CD14-positive monocyte (primary cell): ENCODE measurements at regions not wholly inside any gene's neighbourhood (a gene's known extent, or its start where the extent isn't known, plus 50 kb on each side); places are given as distances from the start of the nearest gene placed in this dataset.

Source experiments
- DNase-seq, 3 donors: peaks; one replicate each; pipeline ENCODE4 v3.0.0-alpha.2; 2011 to 2022
- H2AFZ ChIP-seq: 2 replicates; pipeline ENCODE4 v1.6.0; 2012; ENCODE audit warnings: mild to moderate bottlenecking, low read depth, low read length, inconsistent platforms; ENCODE audit not compliant: insufficient read depth, poor library complexity, severe bottlenecking
- H3K27ac ChIP-seq, 2 donors: 1 replicate in 1 of 2; 2 replicates in 1 of 2; pipeline ENCODE4 v1.5.1; 2012 to 2013; ENCODE audit warnings: low read length in 2 of 2, control low read depth in 1 of 2, inconsistent platforms in 1 of 2, low read depth in 1 of 2, mild to moderate bottlenecking in 1 of 2
- H3K27me3 ChIP-seq, 2 donors: one replicate each; pipeline versions ENCODE4 v1.6.0 to v1.6.1; 2011 to 2013; ENCODE audit warnings: low read length in 2 of 2; ENCODE audit not compliant: control insufficient read depth in 2 of 2, insufficient read depth in 2 of 2
- H3K36me3 ChIP-seq, 2 donors: replicated peaks in 1 of 2; 1 replicate in 1 of 2; 2 replicates in 1 of 2; pipeline versions ENCODE4 v1.5.1 to v1.6.1; 2012 to 2013; ENCODE audit warnings: low read length in 2 of 2, control low read depth in 1 of 2, inconsistent platforms in 1 of 2, mild to moderate bottlenecking in 1 of 2; ENCODE audit not compliant: insufficient read depth in 2 of 2, control insufficient read depth in 1 of 2
- H3K4me1 ChIP-seq, 2 donors: 1 replicate in 1 of 2; 2 replicates in 1 of 2; pipeline versions ENCODE4 v1.5.1 to v1.6.1; 2012 to 2013; ENCODE audit warnings: low read length in 2 of 2, control low read depth in 1 of 2, inconsistent platforms in 1 of 2, mild to moderate bottlenecking in 1 of 2, moderate library complexity in 1 of 2; ENCODE audit not compliant: insufficient read depth in 2 of 2, control insufficient read depth in 1 of 2
- H3K4me2 ChIP-seq: replicated peaks from 2 replicates; pipeline ENCODE3; 2012; ENCODE audit warnings: low read length, moderate library complexity, mild to moderate bottlenecking; ENCODE audit not compliant: poor library complexity, severe bottlenecking; ENCODE audit errors: extremely low read depth
- H3K4me3 ChIP-seq, 3 experiments: fragments of 200-600 bp in 1 of 3; sonication (generic) in 1 of 3; replicated peaks in 1 of 3; 1 replicate in 2 of 3; 2 replicates in 1 of 3; pipeline ENCODE4 v1.5.1; 2011 to 2013; ENCODE audit warnings: low read length in 3 of 3, mild to moderate bottlenecking in 3 of 3, control low read depth in 2 of 3, low read depth in 2 of 3, inconsistent platforms in 1 of 3, moderate library complexity in 1 of 3
- H3K79me2 ChIP-seq: 2 replicates; pipeline ENCODE4 v1.6.0; 2012; ENCODE audit warnings: mild to moderate bottlenecking, control low read depth, inconsistent platforms, low read length, moderate library complexity; ENCODE audit not compliant: insufficient read depth
- H3K9ac ChIP-seq: 2 replicates; pipeline ENCODE4 v1.6.0; 2017; ENCODE audit warnings: low read length, mild to moderate bottlenecking; ENCODE audit not compliant: insufficient read depth, poor library complexity, severe bottlenecking
- H3K9me3 ChIP-seq, 2 donors: replicated peaks in 1 of 2; 1 replicate in 1 of 2; 2 replicates in 1 of 2; pipeline versions ENCODE4 v1.5.1 to v1.6.1; 2012 to 2013; ENCODE audit warnings: low read length in 2 of 2, control low read depth in 1 of 2; ENCODE audit not compliant: control insufficient read depth in 1 of 2, insufficient read depth in 1 of 2
- H4K20me1 ChIP-seq: 2 replicates; pipeline ENCODE4 v1.6.0; 2012; ENCODE audit warnings: mild to moderate bottlenecking, low read length, control low read depth, moderate library complexity; ENCODE audit not compliant: insufficient read depth
- H3K27ac Mint-ChIP-seq, 7 donors: one replicate each; pipeline ENCODE4 v1.8.0; 2020; ENCODE audit warnings: mild to moderate bottlenecking in 7 of 7, mixed read lengths in 7 of 7, moderate library complexity in 6 of 7, inconsistent platforms in 2 of 7
- H3K27me3 Mint-ChIP-seq, 3 donors: one replicate each; pipeline ENCODE4 v1.8.0; 2021 to 2022; ENCODE audit warnings: low read depth in 3 of 3, mild to moderate bottlenecking in 3 of 3, mixed read lengths in 3 of 3, moderate library complexity in 3 of 3, inconsistent platforms in 1 of 3
- H3K36me3 Mint-ChIP-seq, 2 donors: one replicate each; pipeline ENCODE4 v1.8.0; 2020; ENCODE audit warnings: mixed read lengths in 2 of 2, inconsistent platforms in 1 of 2, mild to moderate bottlenecking in 1 of 2
- H3K4me1 Mint-ChIP-seq: one replicate; pipeline ENCODE4 v1.8.0; 2020; ENCODE audit warnings: mild to moderate bottlenecking, mixed read lengths
- H3K4me3 Mint-ChIP-seq, 2 donors: one replicate each; pipeline ENCODE4 v1.8.0; 2020; ENCODE audit warnings: mild to moderate bottlenecking in 2 of 2, mixed read lengths in 2 of 2, moderate library complexity in 1 of 2
- H3K9me3 Mint-ChIP-seq, 7 donors: one replicate each; pipeline ENCODE4 v1.8.0; 2020 to 2022; ENCODE audit warnings: mixed read lengths in 7 of 7, mild to moderate bottlenecking in 6 of 7, moderate library complexity in 6 of 7, inconsistent platforms in 2 of 7
- CTCF ChIP-seq: fragments of 200-600 bp; IDR thresholded peaks from one replicate; pipeline ENCODE4 v1.8.0; 2022; ENCODE audit warnings: antibody characterized with exemption, mild to moderate bottlenecking
- whole genome bisulfite sequencing: methylation state at CpG from one replicate; pipeline ENCODE4 v1.1.5; 2013; ENCODE audit warnings: missing lambda C conversion rate; ENCODE audit not compliant: insufficient coverage; 5-methylcytosine and 5-hydroxymethylcytosine counted together
- intact Hi-C, 2 donors: fragments of 100-400 bp; cut with micrococcal nuclease; formaldehyde crosslinking; loops; one replicate each; pipeline versions ENCODE4 v1.15.0 to v1.15.1; 2023

- Mint-ChIP-seq H3K27ac (no peak overlapping the region), H3K27me3 (peaks cover 0 to 1% (median 0%) of the 10 kb centered on the region in 3 donors), H3K4me1 (no peaks in the 10 kb centered on the region), H3K4me3 (no peak overlapping the region), H3K36me3 (no peaks in the 10 kb centered on the region), H3K9me3 (peaks cover 0 to 6% (median 4%) of the 10 kb centered on the region in 7 donors)
- H3K79me2 ChIP-seq, result no peaks in the 10 kb centered on the region
- no peak overlapping the region for H3K9ac ChIP-seq
- no peak for TF ChIP-seq CTCF
- H3K4me2 ChIP-seq, result no peak overlapping the region
- H3K27me3 ChIP-seq, result no peaks in the 10 kb centered on the region
- H3K4me1 ChIP-seq, result no peaks in the 10 kb centered on the region
- H2AFZ ChIP-seq, result no peak overlapping the region
- H3K4me3 ChIP-seq, result no peak overlapping the region
- intact Hi-C loops, result no loop called here
- no peaks in the 10 kb centered on the region for H3K36me3 ChIP-seq
- H3K9me3 ChIP-seq, result peaks cover 0 to 3% of the 10 kb centered on the region in 2 donors
- H4K20me1 ChIP-seq, result no peaks in the 10 kb centered on the region
- no peak overlapping the region for H3K27ac ChIP-seq
- DNase-seq, result no peak
Observed at GRCh38 chr13:65872448-65872847, 1357.7 kb downstream of the PCDH9 start.

- TF ChIP-seq CTCF, result no peak
- Histone ChIP-seq H3K4me1 (no peaks in the 10 kb centered on the region), H3K9me3 (peaks cover 0 to 3% of the 10 kb centered on the region in 2 donors), H3K9ac (no peak overlapping the region), H3K27me3 (no peaks in the 10 kb centered on the region), H2AFZ (no peak overlapping the region), H3K36me3 (no peaks in the 10 kb centered on the region), H3K4me2 (no peak overlapping the region), H4K20me1 (no peaks in the 10 kb centered on the region), H3K27ac (no peak overlapping the region), H3K4me3 (no peak overlapping the region), H3K79me2 (no peaks in the 10 kb centered on the region)
- H3K4me3 Mint-ChIP-seq, result no peak overlapping the region
- H3K9me3 Mint-ChIP-seq, result peaks cover 0 to 13% (median 4%) of the 10 kb centered on the region in 7 donors
- 91% methylated on average over 3 of the region's 6 CpGs for WGBS
- no peak overlapping the region for H3K27ac Mint-ChIP-seq
- no peaks in the 10 kb centered on the region for H3K4me1 Mint-ChIP-seq
- H3K27me3 Mint-ChIP-seq, result no peaks in the 10 kb centered on the region
- no peak for DNase-seq
- no peaks in the 10 kb centered on the region for H3K36me3 Mint-ChIP-seq
- intact Hi-C loops, result no loop called here
Observed at GRCh38 chr13:65868884-65869283, 1361.3 kb downstream of the PCDH9 start.
